ENCODE measurements at regions not wholly inside any gene's neighbourhood (a gene's known extent, or its start where the extent isn't known, plus 50 kb on each side); places are given as distances from the start of the nearest gene placed in this dataset.

DNA sequence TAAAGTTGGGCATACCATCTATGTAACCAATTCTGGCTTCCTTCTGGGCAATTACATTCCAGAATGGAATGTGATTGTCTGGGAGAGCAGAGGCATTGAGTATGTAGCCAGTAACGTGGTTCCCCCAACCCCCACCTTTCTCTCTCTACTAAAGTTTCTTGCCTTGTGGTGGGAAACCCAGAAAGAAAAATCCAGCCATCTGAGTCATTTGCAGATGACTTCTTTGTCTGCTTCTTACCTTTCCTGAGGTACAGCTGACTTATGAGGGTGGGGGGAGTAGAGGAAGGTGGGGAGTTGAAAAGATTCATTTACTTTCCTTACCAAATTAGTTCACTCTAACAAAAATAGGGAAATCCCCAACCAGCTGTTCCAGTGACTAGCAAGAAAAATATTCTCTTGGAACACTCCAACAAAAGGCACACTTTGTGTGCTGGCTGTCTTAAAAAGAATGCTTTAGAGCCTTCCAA, 112.1 kb upstream of the FRMD6 start:
- CTCF ChIA-PET: interaction anchor here (0.5 to 1.0 kb wide), 2 partner anchors 9 to 37 kb away, joined by 3 read pairs; no protein-coding TSS in a partner anchor
- TF ChIP-seq ZNF384 (IDR thresholded peaks at IDR 0.05) (no peak), HDGF (IDR thresholded peaks at IDR 0.05; ENCODE audit: borderline replicate concordance) (no peak), ELF4 (IDR thresholded peaks at IDR 0.05) (no peak), L3MBTL2 (conservative IDR thresholded peaks at IDR 0.05) (no peak), CTBP1 (IDR thresholded peaks at IDR 0.05; ENCODE audit: borderline replicate concordance) (no peak), FOXM1 (IDR thresholded peaks at IDR 0.05; ENCODE audit: borderline replicate concordance) (no peak), NFRKB (IDR thresholded peaks at IDR 0.05) (no peak), FOXA1 (IDR thresholded peaks at IDR 0.05) (no peak), SP1 (IDR thresholded peaks at IDR 0.05) (no peak), LEF1 (IDR thresholded peaks at IDR 0.05; ENCODE audit: borderline replicate concordance) (no peak), ARNT (IDR thresholded peaks at IDR 0.05) (no peak), FOXK2 (IDR thresholded peaks at IDR 0.05) (no peak), SUZ12 (IDR thresholded peaks at IDR 0.05) (no peak), BHLHE40 (IDR thresholded peaks at IDR 0.05; ENCODE audit: borderline replicate concordance) (no peak)
- TF ChIP-seq, protein P1, sequence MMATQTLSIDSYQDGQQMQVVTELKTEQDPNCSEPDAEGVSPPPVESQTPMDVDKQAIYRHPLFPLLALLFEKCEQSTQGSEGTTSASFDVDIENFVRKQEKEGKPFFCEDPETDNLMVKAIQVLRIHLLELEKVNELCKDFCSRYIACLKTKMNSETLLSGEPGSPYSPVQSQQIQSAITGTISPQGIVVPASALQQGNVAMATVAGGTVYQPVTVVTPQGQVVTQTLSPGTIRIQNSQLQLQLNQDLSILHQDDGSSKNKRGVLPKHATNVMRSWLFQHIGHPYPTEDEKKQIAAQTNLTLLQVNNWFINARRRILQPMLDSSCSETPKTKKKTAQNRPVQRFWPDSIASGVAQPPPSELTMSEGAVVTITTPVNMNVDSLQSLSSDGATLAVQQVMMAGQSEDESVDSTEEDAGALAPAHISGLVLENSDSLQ (IDR thresholded peaks at IDR 0.05): no peak
- POLR2A ChIA-PET: no interaction called here
- DNase-seq (ENCODE audit: extremely low spot score): no peak

GRCh38 chr14:51540364-51540763, 111.3 kb upstream of the FRMD6 start:
- TF ChIP-seq SUZ12 (IDR thresholded peaks at IDR 0.05): no peak
- ChIA-PET POLR2A (no interaction called here), CTCF (interaction anchor here (1.0 kb wide), 1 partner anchor 9 kb away, joined by 3 read pairs; no protein-coding TSS in a partner anchor)
- no peak for DNase-seq (ENCODE audit: extremely low spot score)

GRCh38 chr14:51544471-51544870, 107.2 kb upstream of the FRMD6 start:
- no peak for TF ChIP-seq LEF1 (IDR thresholded peaks at IDR 0.05; ENCODE audit: borderline replicate concordance)
- POLR2A ChIA-PET: interaction anchor here (0.6 to 1.2 kb wide), 3 partner anchors 14 to 108 kb away, joined by 3 to 4 read pairs (median 3); no protein-coding TSS in a partner anchor
- CTCF ChIA-PET: interaction anchor here (0.6 kb wide), 1 partner anchor 161 kb away, joined by 3 read pairs; no protein-coding TSS in a partner anchor
- DNase-seq (ENCODE audit: extremely low spot score): no peak

DNA sequence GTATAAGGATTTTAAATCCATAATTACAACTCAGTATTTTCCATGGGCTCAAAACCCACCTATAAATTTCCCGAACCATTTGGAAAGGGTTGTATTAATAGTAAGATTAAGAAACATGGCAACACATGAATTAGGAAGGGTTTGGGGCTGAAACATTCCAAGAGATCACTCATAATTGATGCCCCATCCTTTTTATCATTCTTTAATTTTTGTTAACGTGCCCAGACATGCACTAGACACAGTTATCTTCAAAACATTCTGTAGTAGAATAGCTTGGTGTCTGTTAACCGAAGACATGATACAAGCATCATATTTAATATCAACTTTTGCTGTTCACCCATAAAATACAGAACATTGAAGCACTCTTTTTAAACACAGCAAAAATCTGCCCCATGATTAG, 106.8 kb upstream of the FRMD6 start:
- no peak for DNase-seq (ENCODE audit: extremely low spot score)
- TF ChIP-seq TARDBP (IDR thresholded peaks at IDR 0.05) (no peak), L3MBTL2 (conservative IDR thresholded peaks at IDR 0.05) (no peak), FOXM1 (IDR thresholded peaks at IDR 0.05; ENCODE audit: borderline replicate concordance) (no peak), NFRKB (IDR thresholded peaks at IDR 0.05) (no peak), CTBP1 (IDR thresholded peaks at IDR 0.05; ENCODE audit: borderline replicate concordance) (no peak), SP1 (IDR thresholded peaks at IDR 0.05) (no peak), ZNF384 (IDR thresholded peaks at IDR 0.05) (no peak), HDGF (IDR thresholded peaks at IDR 0.05; ENCODE audit: borderline replicate concordance) (no peak), FOXA1 (IDR thresholded peaks at IDR 0.05) (no peak), ELF4 (IDR thresholded peaks at IDR 0.05) (no peak), SUZ12 (IDR thresholded peaks at IDR 0.05) (no peak), ARNT (IDR thresholded peaks at IDR 0.05) (no peak)
- TF ChIP-seq, protein P1 (IDR thresholded peaks at IDR 0.05): no peak
- CTCF ChIA-PET: no interaction called here
- POLR2A ChIA-PET: interaction anchor here (0.6 to 1.2 kb wide), 3 partner anchors 14 to 108 kb away, joined by 3 to 4 read pairs (median 3); no protein-coding TSS in a partner anchor

DNA sequence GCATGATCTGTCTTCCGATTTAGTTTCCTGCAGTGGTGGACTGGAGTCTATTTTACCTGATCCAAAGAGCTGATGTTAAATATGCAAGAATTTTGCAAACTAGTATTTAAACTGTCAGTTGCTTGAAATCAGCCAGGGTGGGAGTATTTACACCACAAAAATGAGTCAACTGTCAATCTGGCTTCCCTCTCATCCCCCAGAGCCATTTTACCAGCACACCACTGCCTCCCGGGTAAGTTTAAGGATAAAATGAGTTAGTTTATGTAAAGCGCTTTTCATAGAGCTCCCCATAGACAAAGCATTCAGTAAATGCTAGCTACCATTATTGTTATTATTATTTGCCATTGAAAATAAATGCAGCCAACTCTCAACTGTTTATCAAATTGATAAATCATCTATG, 106.3 kb upstream of the FRMD6 start:
- POLR2A ChIA-PET: no interaction called here
- CTCF ChIA-PET: interaction anchor here (0.6 to 1.0 kb wide), 2 partner anchors 8 to 597 kb away, joined by 3 read pairs; no protein-coding TSS in a partner anchor
- TF ChIP-seq BHLHE40 (IDR thresholded peaks at IDR 0.05; ENCODE audit: borderline replicate concordance) (no peak), SP1 (IDR thresholded peaks at IDR 0.05) (no peak), SUZ12 (IDR thresholded peaks at IDR 0.05) (no peak), LEF1 (IDR thresholded peaks at IDR 0.05; ENCODE audit: borderline replicate concordance) (no peak), HDGF (IDR thresholded peaks at IDR 0.05; ENCODE audit: borderline replicate concordance) (no peak)
- no peak for DNase-seq (ENCODE audit: extremely low spot score)

- TF ChIP-seq, protein P1 (IDR thresholded peaks at IDR 0.05): peak; percentile 46
- TF ChIP-seq SUZ12 (IDR thresholded peaks at IDR 0.05) (no peak), NFRKB (IDR thresholded peaks at IDR 0.05) (no peak), BHLHE40 (IDR thresholded peaks at IDR 0.05; ENCODE audit: borderline replicate concordance) (no peak), L3MBTL2 (conservative IDR thresholded peaks at IDR 0.05) (no peak), ZNF384 (IDR thresholded peaks at IDR 0.05) (no peak), HDGF (IDR thresholded peaks at IDR 0.05; ENCODE audit: borderline replicate concordance) (no peak), TARDBP (IDR thresholded peaks at IDR 0.05) (no peak), CTBP1 (IDR thresholded peaks at IDR 0.05; ENCODE audit: borderline replicate concordance) (no peak)
- no peak for DNase-seq (ENCODE audit: extremely low spot score)
- POLR2A ChIA-PET: no interaction called here
- CTCF ChIA-PET: interaction anchor here (0.6 to 1.0 kb wide), 2 partner anchors 9 to 598 kb away, joined by 3 read pairs; no protein-coding TSS in a partner anchor
Measured at GRCh38 chr14:51546099-51546498, 105.6 kb upstream of the FRMD6 start.

All from HEK293T (cell line).